ENCODE measurements at regions not wholly inside any gene's neighbourhood (a gene's known extent, or its start where the extent isn't known, plus 50 kb on each side); places are given as distances from the start of the nearest gene placed in this dataset.

GRCh38 chrX:38484607-38485498, 76.5 kb upstream of the TSPAN7 start:
- Histone ChIP-seq H3K9me3 (ENCODE audit: control insufficient read depth, insufficient read depth, low read depth, low read length) (no peaks in the 10 kb centered on the region), H3K4me3 (ENCODE audit: low read depth, low read length) (no peak overlapping the region), H3K4me1 (ENCODE audit: control insufficient read depth, insufficient read depth, low read length) (no peaks in the 10 kb centered on the region), H3K27ac (ENCODE audit: extremely low read depth, low read depth, low read length) (no peak overlapping the region), H3K36me3 (ENCODE audit: control insufficient read depth in 2 of 2, insufficient read depth in 1 of 2, low read length in 2 of 2) (no peaks in the 10 kb centered on the region)
- TF ChIP-seq YY1 (tag by site-specific recombination; IDR thresholded peaks at IDR 0.05) (no peak), KLF1 (tag by site-specific recombination; IDR thresholded peaks at IDR 0.05) (peak; percentile 67), ZNF138 (tag by site-specific recombination; IDR thresholded peaks at IDR 0.05; ENCODE audit: borderline replicate concordance) (no peak), ZNF423 (tag by site-specific recombination; IDR thresholded peaks at IDR 0.05) (no peak)
- POLR2A ChIA-PET: no interaction called here
- CTCF ChIA-PET: no interaction called here

- H3K36me3 ChIP-seq (ENCODE audit: control insufficient read depth in 2 of 2, insufficient read depth in 1 of 2, low read length in 2 of 2): no peaks in the 10 kb centered on the region
- H3K4me3 ChIP-seq (ENCODE audit: low read depth, low read length): no peak overlapping the region
- H3K4me1 ChIP-seq (ENCODE audit: control insufficient read depth, insufficient read depth, low read length): no peaks in the 10 kb centered on the region
- no peaks in the 10 kb centered on the region for H3K9me3 ChIP-seq (ENCODE audit: control insufficient read depth, insufficient read depth, low read depth, low read length)
- ChIA-PET POLR2A (no interaction called here), CTCF (no interaction called here)
- no peak for TF ChIP-seq ZNF280D (tag by site-specific recombination; IDR thresholded peaks at IDR 0.05)
- no peak for TF ChIP-seq ZNF555 (tag by site-specific recombination; conservative IDR thresholded peaks at IDR 0.05)
- no peak for TF ChIP-seq ZNF239 (tag by site-specific recombination; IDR thresholded peaks at IDR 0.05)
- TF ChIP-seq ZNF146 (tag by site-specific recombination; IDR thresholded peaks at IDR 0.05): no peak
- TF ChIP-seq ZNF768 (tag by site-specific recombination; IDR thresholded peaks at IDR 0.05): no peak
- TF ChIP-seq ZNF23 (tag by site-specific recombination; IDR thresholded peaks at IDR 0.05; ENCODE audit: borderline replicate concordance): no peak
- no peak overlapping the region for H3K27ac ChIP-seq (ENCODE audit: extremely low read depth, low read depth, low read length)
These were observed 72.0 kb upstream of the TSPAN7 start for GRCh38 chrX:38489341-38489740.

- Histone ChIP-seq H3K27ac (ENCODE audit: extremely low read depth, low read depth, low read length) (no peak overlapping the region), H3K36me3 (ENCODE audit: control insufficient read depth in 2 of 2, insufficient read depth in 1 of 2, low read length in 2 of 2) (no peaks in the 10 kb centered on the region), H3K4me1 (ENCODE audit: control insufficient read depth, insufficient read depth, low read length) (no peaks in the 10 kb centered on the region), H3K9me3 (ENCODE audit: control insufficient read depth, insufficient read depth, low read depth, low read length) (no peaks in the 10 kb centered on the region), H3K4me3 (ENCODE audit: low read depth, low read length) (no peak overlapping the region)
- POLR2A ChIA-PET: no interaction called here
- CTCF ChIA-PET: no interaction called here
- TF ChIP-seq ZNF768 (tag by site-specific recombination; IDR thresholded peaks at IDR 0.05) (no peak), ZNF433 (tag by site-specific recombination; IDR thresholded peaks at IDR 0.05; ENCODE audit: low read depth) (no peak), ZNF677 (tag by site-specific recombination; IDR thresholded peaks at IDR 0.05) (no peak), ZBTB1 (tag by site-specific recombination; IDR thresholded peaks at IDR 0.05) (no peak), ZBTB48 (tag by site-specific recombination; IDR thresholded peaks at IDR 0.05) (no peak), ZNF184 (tag by site-specific recombination; IDR thresholded peaks at IDR 0.05) (no peak), HOXA7 (CRISPR knock-in tag; IDR thresholded peaks at IDR 0.05; ENCODE audit: borderline replicate concordance) (no peak), ZNF792 (tag by site-specific recombination; IDR thresholded peaks at IDR 0.05) (no peak), TRIM28 (IDR thresholded peaks at IDR 0.05; ENCODE audit: borderline replicate concordance, low read length) (no peak), FEZF1 (tag by site-specific recombination; IDR thresholded peaks at IDR 0.05) (no peak), ZNF302 (tag by site-specific recombination; IDR thresholded peaks at IDR 0.05; ENCODE audit: low read depth) (no peak), ZBTB26 (tag by site-specific recombination; optimal IDR thresholded peaks at IDR 0.05) (no peak), ZXDB (tag by site-specific recombination; IDR thresholded peaks at IDR 0.05) (no peak), PATZ1 (tag by site-specific recombination; IDR thresholded peaks at IDR 0.05) (no peak), GLI4 (tag by site-specific recombination; IDR thresholded peaks at IDR 0.05) (no peak)
These were observed 67.0 kb upstream of the TSPAN7 start for GRCh38 chrX:38494239-38494823.

Data from HEK293 (cell line).